Skeletal muscle tissue (tissue), 3 donors: ENCODE measurements at regions not wholly inside any gene's neighbourhood (a gene's known extent, or its start where the extent isn't known, plus 50 kb on each side); places are given as distances from the start of the nearest gene placed in this dataset.

Experiments
- H3K27ac ChIP-seq: one replicate; pipeline ENCODE4 v1.7.0; 2013; ENCODE audit warnings: mild to moderate bottlenecking, low read depth, low read length, inconsistent platforms
- H3K27me3 ChIP-seq, 3 donors: one replicate each; pipeline ENCODE4 v1.7.0; 2013; ENCODE audit warnings: low read length in 3 of 3; ENCODE audit not compliant: control insufficient read depth in 3 of 3, insufficient read depth in 3 of 3
- H3K36me3 ChIP-seq, 3 donors: one replicate each; pipeline ENCODE4 v1.7.0; 2013; ENCODE audit warnings: low read length in 3 of 3; ENCODE audit not compliant: control insufficient read depth in 3 of 3, insufficient read depth in 3 of 3
- H3K4me1 ChIP-seq, 3 donors: one replicate each; pipeline ENCODE4 v1.7.0; 2013; ENCODE audit warnings: low read length in 3 of 3, mild to moderate bottlenecking in 3 of 3; ENCODE audit not compliant: control insufficient read depth in 3 of 3, insufficient read depth in 3 of 3
- H3K4me3 ChIP-seq, 3 donors: one replicate each; pipeline ENCODE4 v1.7.0; 2013; ENCODE audit warnings: low read length in 3 of 3
- H3K9ac ChIP-seq, 3 donors: one replicate each; pipeline ENCODE4 v1.7.0; 2013; ENCODE audit warnings: low read length in 3 of 3, mild to moderate bottlenecking in 3 of 3, moderate library complexity in 2 of 3, low read depth in 1 of 3
- H3K9me3 ChIP-seq, 3 donors: one replicate each; pipeline ENCODE4 v1.7.0; 2013; ENCODE audit warnings: low read length in 3 of 3; ENCODE audit not compliant: control insufficient read depth in 3 of 3
- donor health status: Osteomylitis.

GRCh38 chr2:84292545-84292944, 166.5 kb downstream of the SUCLG1 start:
- Histone ChIP-seq H3K4me1 (no peaks in the 10 kb centered on the region), H3K27me3 (peaks cover 0 to 3% (median 0%) of the 10 kb centered on the region in 3 donors), H3K27ac (no peak overlapping the region), H3K36me3 (no peaks in the 10 kb centered on the region), H3K9ac (no peak overlapping the region), H3K4me3 (no peak overlapping the region), H3K9me3 (no peaks in the 10 kb centered on the region)

GRCh38 chr2:84290537-84290936, 168.5 kb downstream of the SUCLG1 start:
- Histone ChIP-seq H3K4me3 (no peak overlapping the region), H3K27me3 (peaks cover 0 to 3% (median 0%) of the 10 kb centered on the region in 3 donors), H3K9me3 (no peaks in the 10 kb centered on the region), H3K9ac (no peak overlapping the region), H3K27ac (no peak overlapping the region), H3K36me3 (no peaks in the 10 kb centered on the region), H3K4me1 (no peaks in the 10 kb centered on the region)

- Histone ChIP-seq H3K27ac (no peak overlapping the region), H3K4me3 (no peak overlapping the region), H3K9ac (no peak overlapping the region), H3K9me3 (no peaks in the 10 kb centered on the region), H3K36me3 (no peaks in the 10 kb centered on the region), H3K4me1 (no peaks in the 10 kb centered on the region), H3K27me3 (peaks cover 0 to under 1% (median 0%) of the 10 kb centered on the region in 3 donors)
These were observed 170.8 kb downstream of the SUCLG1 start for GRCh38 chr2:84288293-84288692.

- Histone ChIP-seq H3K27ac (no peak overlapping the region), H3K4me1 (no peaks in the 10 kb centered on the region), H3K9me3 (no peaks in the 10 kb centered on the region), H3K27me3 (no peaks in the 10 kb centered on the region), H3K9ac (no peak overlapping the region), H3K4me3 (no peak overlapping the region), H3K36me3 (no peaks in the 10 kb centered on the region)
These were observed 172.2 kb downstream of the SUCLG1 start for GRCh38 chr2:84286878-84287277.

GRCh38 chr2:84285056-84285747, 173.9 kb downstream of the SUCLG1 start:
- Histone ChIP-seq H3K9ac (no peak overlapping the region), H3K36me3 (no peaks in the 10 kb centered on the region), H3K4me1 (no peaks in the 10 kb centered on the region), H3K27me3 (no peaks in the 10 kb centered on the region), H3K9me3 (no peaks in the 10 kb centered on the region), H3K4me3 (no peak overlapping the region), H3K27ac (no peak overlapping the region)

- Histone ChIP-seq H3K4me1 (no peaks in the 10 kb centered on the region), H3K27me3 (no peaks in the 10 kb centered on the region), H3K9ac (no peak overlapping the region), H3K9me3 (no peaks in the 10 kb centered on the region), H3K36me3 (no peaks in the 10 kb centered on the region), H3K27ac (no peak overlapping the region), H3K4me3 (no peak overlapping the region)
These were observed 175.6 kb downstream of the SUCLG1 start for GRCh38 chr2:84283506-84283905.

GRCh38 chr2:84281510-84281909, 177.6 kb downstream of the SUCLG1 start:
- no peak overlapping the region for H3K9ac ChIP-seq
- no peaks in the 10 kb centered on the region for H3K36me3 ChIP-seq

GRCh38 chr2:84280873-84281272, 178.2 kb downstream of the SUCLG1 start:
- H3K27ac ChIP-seq, result no peak overlapping the region
- no peak overlapping the region for H3K4me3 ChIP-seq
- H3K9ac ChIP-seq, result no peak overlapping the region
- no peaks in the 10 kb centered on the region for H3K4me1 ChIP-seq
- H3K27me3 ChIP-seq, result peaks cover 0 to 3% (median 0%) of the 10 kb centered on the region in 3 donors
- no peaks in the 10 kb centered on the region for H3K36me3 ChIP-seq
- no peaks in the 10 kb centered on the region for H3K9me3 ChIP-seq

More at GRCh38 chr2:84281510-84281909, 177.6 kb downstream of the SUCLG1 start:
- H3K27me3 ChIP-seq, result peaks cover 0 to 3% (median 0%) of the 10 kb centered on the region in 3 donors
- no peak overlapping the region for H3K4me3 ChIP-seq
- no peaks in the 10 kb centered on the region for H3K4me1 ChIP-seq
- no peaks in the 10 kb centered on the region for H3K9me3 ChIP-seq
- no peak overlapping the region for H3K27ac ChIP-seq

GRCh38 chr2:84278386-84278785, 180.7 kb downstream of the SUCLG1 start:
- H3K27me3 ChIP-seq, result peaks cover 0 to 3% (median 0%) of the 10 kb centered on the region in 3 donors
- no peak overlapping the region for H3K9ac ChIP-seq
- no peak overlapping the region for H3K4me3 ChIP-seq
- no peaks in the 10 kb centered on the region for H3K9me3 ChIP-seq
- no peaks in the 10 kb centered on the region for H3K4me1 ChIP-seq
- no peaks in the 10 kb centered on the region for H3K36me3 ChIP-seq
- H3K27ac ChIP-seq, result no peak overlapping the region

GRCh38 chr2:84276590-84277255, 182.4 kb downstream of the SUCLG1 start:
- no peaks in the 10 kb centered on the region for H3K9me3 ChIP-seq
- H3K9ac ChIP-seq, result no peak overlapping the region
- H3K36me3 ChIP-seq, result no peaks in the 10 kb centered on the region
- H3K4me1 ChIP-seq, result no peaks in the 10 kb centered on the region
- no peak overlapping the region for H3K4me3 ChIP-seq
- H3K27ac ChIP-seq, result no peak overlapping the region
- H3K27me3 ChIP-seq, result peaks cover 0 to 3% (median 0%) of the 10 kb centered on the region in 3 donors
